HepG2 (cell line): ENCODE measurements at regions not wholly inside any gene's neighbourhood (a gene's known extent, or its start where the extent isn't known, plus 50 kb on each side); places are given as distances from the start of the nearest gene placed in this dataset.

Experiments used
- ATAC-seq: fragments of 200-7000 bp; cut with Tn5 transposase; 3 replicates; pipeline ENCODE4 v1.9.1; 2020; ENCODE audit warnings: mild to moderate bottlenecking, moderate library complexity
- BruUV-seq: library from RNA; stranded (reverse); fragments of 400-500 nt; replicated peaks from 2 replicates; lab custom pipeline; 2021; lab: Mats Ljungman, UMichigan
- CTCF ChIA-PET: fragments of 300-600 bp; formaldehyde crosslinking; extraction: SDS; loops from one replicate; lab custom pipeline; 2021; ENCODE audit warnings: low total read pairs, inconsistent platforms, low intra/inter-chr PET ratio; lab: Yijun Ruan, JAX
- POLR2A ChIA-PET: fragments of 350-600 bp; sonication (Branson Sonifier 250); formaldehyde crosslinking; loops from one replicate; lab custom pipeline; 2020; ENCODE audit warnings: antibody characterized with exemption, inconsistent platforms; lab: Yijun Ruan, JAX
- DNase-seq: peaks from one replicate; pipeline ENCODE4 v3.0.0-alpha.2; 2015; ENCODE audit warnings: low spot score
- FAIRE-seq: peaks from 3 replicates; lab custom pipeline; 2011; peaks lifted over from hg19 to GRCh38; lab: Jason Lieb, UNC
- H2AFZ ChIP-seq: one replicate; pipeline ENCODE4 v1.6.1; 2011; ENCODE audit warnings: low read length, inconsistent platforms
- H3K27ac ChIP-seq: fragments of 300-600 bp; 3 replicates; pipeline ENCODE4 v1.8.0; 2011; ENCODE audit warnings: mixed run types, mild to moderate bottlenecking, mixed read lengths, low read length, inconsistent platforms; ENCODE audit not compliant: insufficient read depth; ENCODE audit errors: extremely low read length
- H3K27me3 ChIP-seq, 2 experiments: fragments of 200-600 bp in 1 of 2; 2 replicates in 1 of 2; 3 replicates in 1 of 2; pipeline versions ENCODE4 v1.6.0 to v1.8.0; 2011; ENCODE audit warnings: low read length in 2 of 2, mild to moderate bottlenecking in 2 of 2, moderate library complexity in 2 of 2, inconsistent platforms in 1 of 2; ENCODE audit not compliant: insufficient read depth in 2 of 2, control insufficient read depth in 1 of 2
- H3K36me3 ChIP-seq, 2 experiments: fragments of 200-600 bp in 1 of 2; replicated peaks in 1 of 2; 2 replicates in 1 of 2; 3 replicates in 1 of 2; pipeline versions ENCODE4 v1.5.1 to v1.8.0; 2011; ENCODE audit warnings: low read length in 2 of 2, inconsistent platforms in 1 of 2; ENCODE audit not compliant: insufficient read depth in 2 of 2, control insufficient read depth in 1 of 2
- H3K4me1 ChIP-seq: 2 replicates; pipeline ENCODE4 v1.5.1; 2012; ENCODE audit warnings: low read length, inconsistent platforms; ENCODE audit not compliant: insufficient read depth
- H3K4me2 ChIP-seq: 2 replicates; pipeline ENCODE4 v1.6.0; 2011; ENCODE audit warnings: low read depth, low read length, inconsistent platforms
- H3K4me3 ChIP-seq, 3 experiments: fragments of 200-600 bp in 1 of 3; sonication (generic), shearing (Covaris generic) in 1 of 3; replicated peaks in 1 of 3; 2 replicates each; pipeline ENCODE4 v1.5.1; 2011 to 2016; ENCODE audit warnings: low read length in 3 of 3, inconsistent platforms in 2 of 3, low read depth in 2 of 3, mild to moderate bottlenecking in 2 of 3, control low read depth in 1 of 3, mixed read lengths in 1 of 3; ENCODE audit not compliant: insufficient read depth in 1 of 3
- H3K79me2 ChIP-seq: one replicate; pipeline ENCODE4 v1.6.1; 2011; ENCODE audit warnings: low read length, inconsistent platforms; ENCODE audit not compliant: insufficient read depth
- H3K9ac ChIP-seq: 2 replicates; pipeline ENCODE4 v1.6.0; 2011; ENCODE audit warnings: mild to moderate bottlenecking, low read depth, low read length, inconsistent platforms; ENCODE audit not compliant: insufficient read depth
- H3K9me3 ChIP-seq: 2 replicates; pipeline ENCODE4 v1.5.1; 2012; ENCODE audit warnings: mild to moderate bottlenecking, low read length
- H4K20me1 ChIP-seq: 2 replicates; pipeline ENCODE4 v1.6.0; 2011; ENCODE audit warnings: inconsistent platforms, mild to moderate bottlenecking, low read length, moderate library complexity; ENCODE audit not compliant: insufficient read depth
- FOXK1 ChIP-seq: sonication (generic); formaldehyde crosslinking; IDR thresholded peaks from 2 replicates; pipeline ENCODE4 v1.4.0; 2020; ENCODE audit warnings: low read depth, missing genetic modification reagents, borderline replicate concordance
- HHEX ChIP-seq: IDR thresholded peaks from 2 replicates; pipeline ENCODE4 v1.6.1; 2016; ENCODE audit warnings: control low read depth
- HMG20B ChIP-seq: conservative IDR thresholded peaks from 2 replicates; pipeline ENCODE4 v1.6.1; 2016; ENCODE audit warnings: missing genetic modification reagents, missing compliant biosample characterization
- ISL2 ChIP-seq: sonication (generic); formaldehyde crosslinking; IDR thresholded peaks from 2 replicates; pipeline ENCODE4 v1.5.0; 2020; ENCODE audit warnings: missing genetic modification reagents
- PAX8 ChIP-seq: sonication (generic); formaldehyde crosslinking; IDR thresholded peaks from 2 replicates; pipeline ENCODE4 v1.8.0; 2022; ENCODE audit warnings: mild to moderate bottlenecking, missing genetic modification reagents, borderline replicate concordance
- PLRG1 ChIP-seq: fragments of 450-650 bp; conservative IDR thresholded peaks from 2 replicates; pipeline ENCODE4 v1.6.1; 2016
- ZNF282 ChIP-seq: fragments of 450-650 bp; IDR thresholded peaks from 2 replicates; pipeline ENCODE4 v1.6.1; 2018; ENCODE audit not compliant: partially characterized antibody
- ZNF644 ChIP-seq: IDR thresholded peaks from 2 replicates; pipeline ENCODE4 v1.6.1; 2016; ENCODE audit warnings: low read depth
- ZNF777 ChIP-seq: sonication (generic); formaldehyde crosslinking; IDR thresholded peaks from 2 replicates; pipeline ENCODE4 v1.4.0; 2020; ENCODE audit warnings: missing genetic modification reagents
- ZNF780A ChIP-seq: sonication (generic); formaldehyde crosslinking; IDR thresholded peaks from 2 replicates; pipeline ENCODE4 v1.8.0; 2022; ENCODE audit warnings: mild to moderate bottlenecking, missing genetic modification reagents, moderate library complexity
- in situ Hi-C: cut with HindIII; loops from 2 replicates; pipeline ENCODE4 v1.10.0; 2017; ENCODE audit warnings: low pct_unique_long_range_greater_than_20kb; ENCODE audit not compliant: extremely low pct_ligation_motif_present
- intact Hi-C: fragments of 100-400 bp; cut with micrococcal nuclease; formaldehyde crosslinking; loops from one replicate; pipeline ENCODE4 v1.10.0; 2022; ENCODE audit not compliant: unreplicated experiment
- TF ChIP-seq, protein P1 (sequence below): IDR thresholded peaks from 2 replicates; pipeline ENCODE4 v1.6.1; 2018; ENCODE audit warnings: missing genetic modification reagents, mild to moderate bottlenecking, missing compliant biosample characterization
- TF ChIP-seq, protein P2 (sequence below): sonication (generic); formaldehyde crosslinking; conservative IDR thresholded peaks from 2 replicates; pipeline ENCODE4 v1.5.0; 2020; ENCODE audit warnings: missing genetic modification reagents
- TF ChIP-seq, protein P3 (sequence below): sonication (generic); formaldehyde crosslinking; IDR thresholded peaks from 2 replicates; pipeline ENCODE4 v1.8.0; 2022; ENCODE audit warnings: mild to moderate bottlenecking, missing genetic modification reagents, borderline replicate concordance
- TF ChIP-seq, protein P4 (sequence below): sonication (generic); formaldehyde crosslinking; IDR thresholded peaks from 2 replicates; pipeline ENCODE4 v1.8.0; 2022; ENCODE audit warnings: missing genetic modification reagents, mild to moderate bottlenecking, inconsistent platforms, borderline replicate concordance
- TF ChIP-seq, protein P5 (sequence below): sonication (generic); formaldehyde crosslinking; IDR thresholded peaks from 2 replicates; pipeline ENCODE4 v1.8.0; 2023; ENCODE audit warnings: mild to moderate bottlenecking, missing genetic modification reagents

DNA sequence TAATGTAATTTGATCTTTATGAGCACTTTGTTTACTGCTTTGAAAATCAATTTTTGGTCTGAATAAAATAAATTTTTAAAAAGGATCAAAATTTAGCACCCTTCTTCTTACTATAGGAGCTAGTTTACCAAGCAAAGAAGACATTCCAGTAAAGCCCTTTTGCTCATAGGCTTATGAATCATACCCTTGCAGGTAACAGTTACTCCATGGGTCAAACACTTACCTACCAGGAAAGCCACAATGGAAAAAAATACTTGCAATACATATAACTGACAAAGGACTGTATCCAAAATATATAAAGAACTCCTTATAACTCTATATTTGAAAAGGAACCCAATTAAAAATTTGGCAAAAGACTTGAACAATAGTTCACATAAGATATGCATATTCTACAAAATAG, 66.6 kb downstream of the SHOC1 start:
- FAIRE-seq, result no peak
- intact Hi-C loops (no loop called here), in situ Hi-C loops (no loop called here)
- CTCF ChIA-PET, result no interaction called here
- H3K4me1 ChIP-seq, result peaks cover 10% of the 10 kb centered on the region
- H3K79me2 ChIP-seq, result no peaks in the 10 kb centered on the region
- TF ChIP-seq ZNF777 (CRISPR knock-in tag) (no peak), ISL2 (CRISPR knock-in tag) (no peak), FOXK1 (CRISPR knock-in tag) (no peak), ZNF644 (CRISPR knock-in tag) (no peak), ZNF282 (no peak), HHEX (CRISPR knock-in tag) (no peak), PLRG1 (no peak), PAX8 (CRISPR knock-in tag) (no peak), ZNF780A (no peak), HMG20B (no peak)
- TF ChIP-seq, protein P1, sequence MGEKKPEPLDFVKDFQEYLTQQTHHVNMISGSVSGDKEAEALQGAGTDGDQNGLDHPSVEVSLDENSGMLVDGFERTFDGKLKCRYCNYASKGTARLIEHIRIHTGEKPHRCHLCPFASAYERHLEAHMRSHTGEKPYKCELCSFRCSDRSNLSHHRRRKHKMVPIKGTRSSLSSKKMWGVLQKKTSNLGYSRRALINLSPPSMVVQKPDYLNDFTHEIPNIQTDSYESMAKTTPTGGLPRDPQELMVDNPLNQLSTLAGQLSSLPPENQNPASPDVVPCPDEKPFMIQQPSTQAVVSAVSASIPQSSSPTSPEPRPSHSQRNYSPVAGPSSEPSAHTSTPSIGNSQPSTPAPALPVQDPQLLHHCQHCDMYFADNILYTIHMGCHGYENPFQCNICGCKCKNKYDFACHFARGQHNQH (CRISPR knock-in tag), result no peak
- TF ChIP-seq, protein P2, sequence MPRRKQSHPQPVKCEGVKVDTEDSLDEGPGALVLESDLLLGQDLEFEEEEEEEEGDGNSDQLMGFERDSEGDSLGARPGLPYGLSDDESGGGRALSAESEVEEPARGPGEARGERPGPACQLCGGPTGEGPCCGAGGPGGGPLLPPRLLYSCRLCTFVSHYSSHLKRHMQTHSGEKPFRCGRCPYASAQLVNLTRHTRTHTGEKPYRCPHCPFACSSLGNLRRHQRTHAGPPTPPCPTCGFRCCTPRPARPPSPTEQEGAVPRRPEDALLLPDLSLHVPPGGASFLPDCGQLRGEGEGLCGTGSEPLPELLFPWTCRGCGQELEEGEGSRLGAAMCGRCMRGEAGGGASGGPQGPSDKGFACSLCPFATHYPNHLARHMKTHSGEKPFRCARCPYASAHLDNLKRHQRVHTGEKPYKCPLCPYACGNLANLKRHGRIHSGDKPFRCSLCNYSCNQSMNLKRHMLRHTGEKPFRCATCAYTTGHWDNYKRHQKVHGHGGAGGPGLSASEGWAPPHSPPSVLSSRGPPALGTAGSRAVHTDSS, result no peak
- TF ChIP-seq, protein P3, sequence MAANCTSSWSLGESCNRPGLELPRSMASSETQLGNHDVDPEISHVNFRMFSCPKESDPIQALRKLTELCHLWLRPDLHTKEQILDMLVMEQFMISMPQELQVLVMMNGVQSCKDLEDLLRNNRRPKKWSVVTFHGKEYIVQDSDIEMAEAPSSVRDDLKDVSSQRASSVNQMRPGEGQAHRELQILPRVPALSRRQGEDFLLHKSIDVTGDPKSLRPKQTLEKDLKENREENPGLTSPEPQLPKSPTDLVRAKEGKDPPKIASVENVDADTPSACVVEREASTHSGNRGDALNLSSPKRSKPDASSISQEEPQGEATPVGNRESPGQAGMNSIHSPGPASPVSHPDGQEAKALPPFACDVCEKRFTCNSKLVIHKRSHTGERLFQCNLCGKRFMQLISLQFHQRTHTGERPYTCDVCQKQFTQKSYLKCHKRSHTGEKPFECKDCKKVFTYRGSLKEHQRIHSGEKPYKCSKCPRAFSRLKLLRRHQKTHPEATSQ, result no peak
- TF ChIP-seq, protein P4, sequence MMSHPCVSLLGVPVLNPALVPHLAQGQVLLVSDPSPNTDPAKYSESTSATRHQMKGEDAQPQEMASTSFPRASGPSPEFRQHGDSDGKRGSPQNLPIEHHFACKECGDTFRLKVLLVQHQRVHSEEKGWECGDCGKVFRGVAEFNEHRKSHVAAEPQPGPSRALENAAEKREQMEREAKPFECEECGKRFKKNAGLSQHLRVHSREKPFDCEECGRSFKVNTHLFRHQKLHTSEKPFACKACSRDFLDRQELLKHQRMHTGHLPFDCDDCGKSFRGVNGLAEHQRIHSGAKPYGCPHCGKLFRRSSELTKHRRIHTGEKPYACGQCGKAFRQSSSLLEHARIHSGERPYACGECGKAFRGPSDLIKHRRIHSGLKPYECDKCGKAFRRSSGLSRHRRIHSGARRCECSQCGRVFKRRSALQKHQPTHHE (CRISPR knock-in tag), result no peak
- TF ChIP-seq, protein P5, sequence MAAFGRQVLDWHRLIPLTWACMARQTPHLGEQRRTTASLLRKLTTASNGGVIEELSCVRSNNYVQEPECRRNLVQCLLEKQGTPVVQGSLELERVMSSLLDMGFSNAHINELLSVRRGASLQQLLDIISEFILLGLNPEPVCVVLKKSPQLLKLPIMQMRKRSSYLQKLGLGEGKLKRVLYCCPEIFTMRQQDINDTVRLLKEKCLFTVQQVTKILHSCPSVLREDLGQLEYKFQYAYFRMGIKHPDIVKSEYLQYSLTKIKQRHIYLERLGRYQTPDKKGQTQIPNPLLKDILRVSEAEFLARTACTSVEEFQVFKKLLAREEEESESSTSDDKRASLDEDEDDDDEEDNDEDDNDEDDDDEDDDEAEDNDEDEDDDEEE, result no peak
- no peak for ATAC-seq
- no peak overlapping the region for H3K4me3 ChIP-seq
- POLR2A ChIA-PET, result no interaction called here
- H2AFZ ChIP-seq, result no peak overlapping the region
- no peak overlapping the region for H3K4me2 ChIP-seq
- DNase-seq, result no peak
- H3K27me3 ChIP-seq, result no peaks in the 10 kb centered on the region
- no peak overlapping the region for H3K9ac ChIP-seq
- H3K27ac ChIP-seq, result no peak overlapping the region
- no peaks in the 10 kb centered on the region for H3K9me3 ChIP-seq
- no peaks in the 10 kb centered on the region for H4K20me1 ChIP-seq
- no peaks in the 10 kb centered on the region for H3K36me3 ChIP-seq
- no TSS peak for BruUV-seq
